A549 (cell line): ENCODE measurements at regions not wholly inside any gene's neighbourhood (a gene's known extent, or its start where the extent isn't known, plus 50 kb on each side); places are given as distances from the start of the nearest gene placed in this dataset.

Experiments used
- CHD2 ChIP-seq: fragments of 150-350 bp; IDR thresholded peaks from 2 replicates; pipeline ENCODE4 v1.6.1; 2014; ENCODE audit warnings: low read length; ENCODE audit not compliant: partially characterized antibody
- EHMT2 ChIP-seq: fragments of 200-600 bp; sonication (generic); IDR thresholded peaks from 2 replicates; pipeline ENCODE4 v1.6.1; 2016; ENCODE audit warnings: antibody characterized with exemption, low read depth, mild to moderate bottlenecking, moderate library complexity
- EP300 ChIP-seq, 2 experiments: fragments of >200 bp; sonication (Bioruptor Twin); formaldehyde crosslinking; IDR thresholded peaks; 2 replicates in 1 of 2; 3 replicates in 1 of 2; pipeline ENCODE4 v1.6.1; 2016 to 2017
- MAFK ChIP-seq: fragments of 450-650 bp; IDR thresholded peaks from 2 replicates; pipeline ENCODE4 v1.6.1; 2014; ENCODE audit not compliant: partially characterized antibody
- SREBF2 ChIP-seq: fragments of 450-650 bp; IDR thresholded peaks from 2 replicates; pipeline ENCODE4 v1.6.1; 2014; ENCODE audit warnings: mild to moderate bottlenecking, moderate library complexity
- TF ChIP-seq, protein P1 (sequence below): fragments of >200 bp; sonication (Bioruptor Twin); formaldehyde crosslinking; IDR thresholded peaks from 3 replicates; pipeline ENCODE4 v1.5.1; 2016
- TF ChIP-seq, protein P2 (sequence below): fragments of 200-600 bp; sonication (generic); IDR thresholded peaks from 2 replicates; pipeline ENCODE4 v1.6.1; 2016; ENCODE audit warnings: antibody characterized with exemption, mild to moderate bottlenecking, moderate library complexity
- TF ChIP-seq, protein P3 (sequence below): fragments of 450-650 bp; IDR thresholded peaks from 2 replicates; pipeline ENCODE4 v1.6.1; 2014; ENCODE audit warnings: antibody characterized with exemption

DNA sequence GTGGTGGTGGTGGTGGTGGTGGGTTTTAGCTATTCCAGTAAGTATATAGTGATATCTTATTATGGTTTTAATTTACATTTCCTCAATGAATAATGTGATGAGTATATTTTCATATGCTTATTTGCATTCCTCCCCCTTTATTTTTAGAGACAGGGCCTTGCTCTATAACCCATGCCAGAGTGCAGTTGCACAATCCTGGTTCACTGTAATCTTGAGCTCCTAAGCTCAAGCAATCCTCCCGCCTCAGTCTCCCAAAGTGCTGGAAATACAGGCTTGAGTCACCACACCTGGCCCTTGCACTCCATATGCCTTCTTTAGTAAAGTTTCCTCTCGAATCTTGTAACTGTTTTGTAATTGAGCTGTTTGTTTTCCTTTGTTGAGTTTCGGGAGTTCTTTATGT lies 577.7 kb upstream of the AUTS2 start:
- TF ChIP-seq, protein P1, sequence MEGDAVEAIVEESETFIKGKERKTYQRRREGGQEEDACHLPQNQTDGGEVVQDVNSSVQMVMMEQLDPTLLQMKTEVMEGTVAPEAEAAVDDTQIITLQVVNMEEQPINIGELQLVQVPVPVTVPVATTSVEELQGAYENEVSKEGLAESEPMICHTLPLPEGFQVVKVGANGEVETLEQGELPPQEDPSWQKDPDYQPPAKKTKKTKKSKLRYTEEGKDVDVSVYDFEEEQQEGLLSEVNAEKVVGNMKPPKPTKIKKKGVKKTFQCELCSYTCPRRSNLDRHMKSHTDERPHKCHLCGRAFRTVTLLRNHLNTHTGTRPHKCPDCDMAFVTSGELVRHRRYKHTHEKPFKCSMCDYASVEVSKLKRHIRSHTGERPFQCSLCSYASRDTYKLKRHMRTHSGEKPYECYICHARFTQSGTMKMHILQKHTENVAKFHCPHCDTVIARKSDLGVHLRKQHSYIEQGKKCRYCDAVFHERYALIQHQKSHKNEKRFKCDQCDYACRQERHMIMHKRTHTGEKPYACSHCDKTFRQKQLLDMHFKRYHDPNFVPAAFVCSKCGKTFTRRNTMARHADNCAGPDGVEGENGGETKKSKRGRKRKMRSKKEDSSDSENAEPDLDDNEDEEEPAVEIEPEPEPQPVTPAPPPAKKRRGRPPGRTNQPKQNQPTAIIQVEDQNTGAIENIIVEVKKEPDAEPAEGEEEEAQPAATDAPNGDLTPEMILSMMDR = no peak
- TF ChIP-seq SREBF2 (no peak), CHD2 (no peak), EHMT2 (no peak), MAFK (no peak), EP300 (IDR thresholded peaks at IDR 0.05) (no peak)
- TF ChIP-seq, protein P2, sequence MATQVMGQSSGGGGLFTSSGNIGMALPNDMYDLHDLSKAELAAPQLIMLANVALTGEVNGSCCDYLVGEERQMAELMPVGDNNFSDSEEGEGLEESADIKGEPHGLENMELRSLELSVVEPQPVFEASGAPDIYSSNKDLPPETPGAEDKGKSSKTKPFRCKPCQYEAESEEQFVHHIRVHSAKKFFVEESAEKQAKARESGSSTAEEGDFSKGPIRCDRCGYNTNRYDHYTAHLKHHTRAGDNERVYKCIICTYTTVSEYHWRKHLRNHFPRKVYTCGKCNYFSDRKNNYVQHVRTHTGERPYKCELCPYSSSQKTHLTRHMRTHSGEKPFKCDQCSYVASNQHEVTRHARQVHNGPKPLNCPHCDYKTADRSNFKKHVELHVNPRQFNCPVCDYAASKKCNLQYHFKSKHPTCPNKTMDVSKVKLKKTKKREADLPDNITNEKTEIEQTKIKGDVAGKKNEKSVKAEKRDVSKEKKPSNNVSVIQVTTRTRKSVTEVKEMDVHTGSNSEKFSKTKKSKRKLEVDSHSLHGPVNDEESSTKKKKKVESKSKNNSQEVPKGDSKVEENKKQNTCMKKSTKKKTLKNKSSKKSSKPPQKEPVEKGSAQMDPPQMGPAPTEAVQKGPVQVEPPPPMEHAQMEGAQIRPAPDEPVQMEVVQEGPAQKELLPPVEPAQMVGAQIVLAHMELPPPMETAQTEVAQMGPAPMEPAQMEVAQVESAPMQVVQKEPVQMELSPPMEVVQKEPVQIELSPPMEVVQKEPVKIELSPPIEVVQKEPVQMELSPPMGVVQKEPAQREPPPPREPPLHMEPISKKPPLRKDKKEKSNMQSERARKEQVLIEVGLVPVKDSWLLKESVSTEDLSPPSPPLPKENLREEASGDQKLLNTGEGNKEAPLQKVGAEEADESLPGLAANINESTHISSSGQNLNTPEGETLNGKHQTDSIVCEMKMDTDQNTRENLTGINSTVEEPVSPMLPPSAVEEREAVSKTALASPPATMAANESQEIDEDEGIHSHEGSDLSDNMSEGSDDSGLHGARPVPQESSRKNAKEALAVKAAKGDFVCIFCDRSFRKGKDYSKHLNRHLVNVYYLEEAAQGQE = no peak
- TF ChIP-seq, protein P3, sequence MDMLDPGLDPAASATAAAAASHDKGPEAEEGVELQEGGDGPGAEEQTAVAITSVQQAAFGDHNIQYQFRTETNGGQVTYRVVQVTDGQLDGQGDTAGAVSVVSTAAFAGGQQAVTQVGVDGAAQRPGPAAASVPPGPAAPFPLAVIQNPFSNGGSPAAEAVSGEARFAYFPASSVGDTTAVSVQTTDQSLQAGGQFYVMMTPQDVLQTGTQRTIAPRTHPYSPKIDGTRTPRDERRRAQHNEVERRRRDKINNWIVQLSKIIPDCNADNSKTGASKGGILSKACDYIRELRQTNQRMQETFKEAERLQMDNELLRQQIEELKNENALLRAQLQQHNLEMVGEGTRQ = no peak
